Activated CD4-positive, alpha-beta T cell treated with anti-CD3 and anti-CD28 coated beads, Interleukin-2, amount 50 U/mL, for 48 hours (primary cell): ENCODE measurements at regions not wholly inside any gene's neighbourhood (a gene's known extent, or its start where the extent isn't known, plus 50 kb on each side); places are given as distances from the start of the nearest gene placed in this dataset.

Experiments
- DNase-seq, 2 experiments: peaks; one replicate each; pipeline ENCODE4 v3.0.0-alpha.2; 2020

- no peak for DNase-seq
These were observed 105.4 kb upstream of the ESR1 start for GRCh38 chr6:151701911-151702562.

- DNase-seq = no peak
These were observed 104.4 kb upstream of the ESR1 start for GRCh38 chr6:151702851-151703658.

GRCh38 chr6:151704383-151704782 lies 103.1 kb upstream of the ESR1 start:
- DNase-seq = peak; percentile 58 to 66

GRCh38 chr6:151705993-151706733 lies 101.3 kb upstream of the ESR1 start:
- no peak for DNase-seq

- DNase-seq = no peak
These were observed 98.2 kb upstream of the ESR1 start for GRCh38 chr6:151709329-151709728.

- DNase-seq = peak in 1 of 2 experiments; percentile 31
These were observed 91.0 kb upstream of the ESR1 start for GRCh38 chr6:151716526-151716932.

GRCh38 chr6:151719070-151719469 lies 88.4 kb upstream of the ESR1 start:
- DNase-seq = no peak

- no peak for DNase-seq
These were observed 86.3 kb upstream of the ESR1 start for GRCh38 chr6:151721146-151721545.

- DNase-seq = no peak
These were observed 85.8 kb upstream of the ESR1 start for GRCh38 chr6:151721671-151722070.

- no peak for DNase-seq
These were observed 85.1 kb upstream of the ESR1 start for GRCh38 chr6:151722342-151722741.

GRCh38 chr6:151723152-151723551 lies 84.3 kb upstream of the ESR1 start:
- DNase-seq = peak; percentile 40 to 64

- no peak for DNase-seq
These were observed 77.5 kb upstream of the ESR1 start for GRCh38 chr6:151729829-151730495.

- DNase-seq = no peak
These were observed 77.0 kb upstream of the ESR1 start for GRCh38 chr6:151730496-151730870.

- no peak for DNase-seq
These were observed 76.2 kb upstream of the ESR1 start for GRCh38 chr6:151731313-151731712.

- no peak for DNase-seq
These were observed 73.7 kb upstream of the ESR1 start for GRCh38 chr6:151733680-151734320.

GRCh38 chr6:151738267-151738666 lies 69.2 kb upstream of the ESR1 start:
- no peak for DNase-seq

GRCh38 chr6:151738960-151739359 lies 68.5 kb upstream of the ESR1 start:
- DNase-seq = no peak

GRCh38 chr6:151740820-151741219 lies 66.7 kb upstream of the ESR1 start:
- DNase-seq = no peak

- no peak for DNase-seq
These were observed 59.6 kb upstream of the ESR1 start for GRCh38 chr6:151747896-151748295.

- no peak for DNase-seq
These were observed 58.1 kb upstream of the ESR1 start for GRCh38 chr6:151749341-151749740.

GRCh38 chr6:151753581-151753980 lies 53.9 kb upstream of the ESR1 start:
- DNase-seq = no peak

GRCh38 chr6:151757506-151757955 lies 50.0 kb upstream of the ESR1 start:
- peak in 1 of 2 experiments; percentile 32 for DNase-seq
